HG02759 (cell line): ENCODE measurements at regions not wholly inside any gene's neighbourhood (a gene's known extent, or its start where the extent isn't known, plus 50 kb on each side); places are given as distances from the start of the nearest gene placed in this dataset.
"Not testable (repeated sequence)": the region's sequence is repeated elsewhere in the genome, so short reads cannot be mapped to it uniquely, and the experiment has no call there.

Source experiments
- ATAC-seq: cut with Tn5 transposase; IDR thresholded peaks from one replicate; pipeline ENCODE4 v1.9.1; 2021; ENCODE audit warnings: mild to moderate bottlenecking, moderate library complexity; ENCODE audit not compliant: unreplicated experiment

DNA sequence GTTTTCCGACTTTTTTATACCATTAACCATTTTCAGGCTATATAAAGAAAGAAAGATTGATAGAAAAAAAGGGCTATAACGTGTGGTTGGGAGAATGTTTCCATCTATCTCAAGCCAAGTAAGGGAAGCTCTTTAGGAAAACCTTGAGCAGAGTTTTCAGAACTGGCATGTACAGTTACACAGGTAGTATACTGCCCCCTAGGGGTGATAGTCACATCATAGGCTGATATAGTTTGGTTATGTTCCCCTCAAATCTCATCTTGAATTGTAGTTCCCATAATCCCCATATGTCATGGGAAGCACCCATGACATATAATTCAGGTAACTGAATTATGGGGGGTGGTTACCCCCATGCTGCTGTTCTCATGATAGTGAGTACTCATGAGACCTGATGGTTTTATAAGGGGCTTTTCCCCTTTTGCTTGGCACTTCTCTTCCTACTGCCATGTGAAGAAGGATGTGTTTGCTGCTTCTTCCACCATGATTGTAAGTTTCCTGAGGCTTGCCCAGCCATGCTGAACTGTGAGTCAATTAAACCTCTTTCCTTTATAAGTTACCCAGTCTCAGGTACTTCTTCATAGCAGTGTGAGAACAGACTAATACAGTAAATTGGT lies 186.8 kb downstream of the TMA16 start:
- ATAC-seq = peak; percentile 87

DNA sequence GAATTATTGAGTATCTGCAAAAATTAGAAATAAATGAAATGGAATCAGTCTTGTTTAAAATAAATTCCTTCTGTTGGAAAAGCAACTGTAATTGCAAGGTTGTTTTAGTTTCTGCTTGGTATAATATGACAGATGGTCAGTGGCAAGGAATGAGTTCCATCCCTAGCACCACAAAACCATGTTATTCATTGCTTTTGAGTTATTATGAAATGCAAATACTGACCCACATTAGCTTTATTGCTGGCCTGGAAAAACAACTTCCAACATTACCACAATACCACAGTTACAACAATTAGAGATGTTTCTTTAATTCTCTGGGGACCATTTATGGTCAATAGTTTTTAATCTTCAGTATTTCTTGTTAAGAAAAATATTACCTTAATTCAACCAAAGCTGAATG lies 194.4 kb downstream of the TMA16 start:
- no peak for ATAC-seq

DNA sequence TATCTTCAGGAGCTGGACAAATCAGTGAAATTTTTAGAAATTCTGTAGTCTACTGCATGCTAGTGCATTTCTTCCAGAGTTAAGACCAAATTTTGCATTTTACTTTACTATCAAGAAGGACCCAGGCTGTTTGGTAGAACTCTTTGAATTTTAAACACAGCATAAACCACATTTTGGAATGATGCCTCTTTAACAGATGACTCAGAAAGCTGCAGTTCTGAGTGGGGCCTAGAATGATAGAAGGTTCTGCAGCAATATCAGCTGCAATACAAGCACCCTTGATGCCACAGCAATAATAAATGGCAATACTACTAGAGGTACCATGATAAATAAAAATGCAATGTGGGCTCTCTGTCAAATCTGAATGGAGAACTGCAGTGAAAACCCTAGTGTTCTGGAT lies 198.7 kb downstream of the TMA16 start:
- ATAC-seq = no peak

DNA sequence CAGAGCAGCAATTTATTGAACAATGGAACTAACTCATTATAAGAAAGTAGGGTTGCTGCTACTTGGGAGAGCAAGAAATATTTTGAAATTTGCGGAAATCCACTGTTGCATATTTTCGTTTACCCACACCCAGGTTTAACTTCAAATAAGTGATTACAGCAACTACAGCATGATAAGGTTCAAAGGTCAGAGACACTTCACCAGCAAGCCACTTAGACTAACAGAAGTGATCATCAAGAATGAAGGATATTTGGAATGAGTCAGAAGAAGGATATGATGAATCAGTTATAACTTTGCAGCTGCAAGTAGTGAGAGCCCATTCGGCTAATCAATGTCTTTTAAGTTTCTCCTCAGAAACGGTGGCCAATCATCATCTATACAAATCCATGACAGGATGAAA lies 199.3 kb downstream of the TMA16 start:
- ATAC-seq = no peak

DNA sequence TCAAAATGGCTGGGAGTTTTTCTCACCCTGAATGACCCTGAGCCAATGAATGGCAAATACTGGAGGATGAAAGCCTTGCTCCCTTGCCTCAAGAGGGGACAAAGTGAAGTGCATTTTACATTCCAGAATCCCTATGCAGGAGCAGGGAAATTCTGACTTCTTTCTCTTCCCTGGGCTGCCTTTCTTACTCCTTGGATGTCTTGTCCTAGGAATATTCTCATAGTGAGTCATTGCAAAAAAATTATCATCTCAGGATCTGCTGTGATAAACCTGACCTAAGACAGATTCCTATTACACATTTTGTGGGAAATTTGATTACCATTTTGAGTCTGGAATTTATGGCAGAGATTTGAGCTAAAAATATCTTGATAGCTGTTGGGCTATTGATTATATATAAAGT lies 199.9 kb downstream of the TMA16 start:
- no peak for ATAC-seq

DNA sequence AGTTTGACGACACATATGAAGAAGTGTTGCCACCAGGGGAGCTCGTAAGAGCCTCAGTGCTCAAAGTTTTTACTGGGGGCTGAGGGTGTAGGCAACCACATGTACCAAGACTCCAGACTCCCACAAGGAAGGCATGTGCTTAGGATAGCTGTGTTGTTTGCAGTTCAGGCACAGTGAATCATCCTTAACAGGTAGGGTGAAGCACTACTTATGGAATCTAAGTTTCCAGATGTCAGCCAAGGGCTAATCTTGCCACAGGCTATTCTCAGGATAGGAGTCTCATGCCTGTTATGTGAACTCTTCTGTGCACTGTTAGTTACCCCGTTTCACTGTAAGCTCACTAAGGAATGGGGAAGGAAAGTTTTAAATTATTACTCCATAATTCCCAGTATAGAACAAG lies 202.6 kb downstream of the TMA16 start:
- ATAC-seq = no peak

DNA sequence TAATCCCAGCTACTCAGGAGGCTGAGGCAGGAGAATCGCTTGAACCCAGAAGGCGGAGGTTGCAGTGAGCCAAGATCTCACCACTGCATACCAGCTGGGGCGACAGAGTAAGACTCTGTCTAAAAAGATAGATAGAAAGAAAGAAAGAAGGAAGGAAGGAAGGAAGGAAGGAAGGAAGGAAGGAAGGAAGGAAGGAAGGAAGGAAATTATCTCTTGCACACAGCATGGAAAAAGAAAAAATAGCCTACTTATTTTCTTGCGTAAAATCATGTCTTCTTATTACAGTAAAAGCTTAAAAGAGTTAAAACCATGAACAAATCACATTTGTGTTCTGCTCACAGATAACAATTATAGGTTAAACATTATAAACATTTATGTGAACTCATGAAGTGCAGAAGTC lies 205.9 kb downstream of the TMA16 start:
- not testable (repeated sequence) for ATAC-seq

DNA sequence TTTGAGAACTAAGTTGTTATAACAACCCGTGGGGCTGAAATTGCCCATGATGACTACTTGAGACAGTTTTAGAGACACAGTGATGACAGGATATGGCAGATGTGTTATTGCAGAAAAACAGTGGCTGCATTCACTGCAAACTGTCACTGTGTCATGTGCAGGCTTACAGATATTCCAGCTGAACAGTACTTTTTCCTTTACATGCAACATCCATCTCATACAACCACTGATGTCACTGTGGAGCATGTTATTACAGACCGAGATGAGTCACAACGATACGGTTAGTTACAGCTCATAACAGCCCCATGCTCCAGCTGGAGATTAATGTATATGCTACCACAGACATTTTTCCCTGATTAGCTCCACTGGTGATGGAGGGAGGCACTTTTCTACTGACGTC lies 207.4 kb downstream of the TMA16 start:
- peak; percentile 96 for ATAC-seq

DNA sequence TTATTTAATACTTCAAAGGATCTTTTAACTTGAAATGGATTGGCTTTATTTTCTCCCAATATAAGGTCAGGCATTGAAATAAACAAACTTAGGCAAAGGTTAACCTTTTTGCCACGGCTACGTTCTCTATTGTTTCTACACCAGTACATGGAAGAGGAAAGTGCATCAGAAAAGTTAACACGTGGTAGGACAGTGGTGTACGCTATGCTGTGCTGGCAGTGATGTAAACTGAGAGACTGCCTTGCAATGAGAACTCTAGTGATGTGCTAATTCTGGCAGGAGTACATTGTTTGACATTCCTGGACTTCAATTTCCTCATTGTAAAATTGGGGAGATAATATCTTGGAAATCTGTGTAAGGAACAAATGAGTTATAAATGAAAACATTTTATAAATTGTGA lies 208.2 kb downstream of the TMA16 start:
- ATAC-seq = no peak

DNA sequence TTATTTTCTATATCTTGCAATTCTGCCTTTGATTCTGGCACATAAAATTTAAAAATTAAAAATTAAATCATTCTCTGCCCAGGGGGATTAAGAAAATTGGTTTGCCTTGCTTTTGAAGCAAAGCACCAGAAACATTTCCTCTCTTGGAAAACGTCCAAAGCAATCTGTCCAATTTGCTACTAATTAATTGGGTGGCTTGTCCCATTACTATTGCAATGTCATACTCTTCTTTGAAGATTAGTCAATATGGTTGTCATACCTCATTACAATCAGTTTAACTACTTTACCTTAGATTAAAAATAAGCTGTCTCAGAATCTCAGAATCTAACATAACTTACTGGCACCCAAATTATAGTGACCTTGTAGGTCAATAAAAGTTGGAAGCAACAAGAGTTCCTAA lies 208.8 kb downstream of the TMA16 start:
- ATAC-seq = no peak

DNA sequence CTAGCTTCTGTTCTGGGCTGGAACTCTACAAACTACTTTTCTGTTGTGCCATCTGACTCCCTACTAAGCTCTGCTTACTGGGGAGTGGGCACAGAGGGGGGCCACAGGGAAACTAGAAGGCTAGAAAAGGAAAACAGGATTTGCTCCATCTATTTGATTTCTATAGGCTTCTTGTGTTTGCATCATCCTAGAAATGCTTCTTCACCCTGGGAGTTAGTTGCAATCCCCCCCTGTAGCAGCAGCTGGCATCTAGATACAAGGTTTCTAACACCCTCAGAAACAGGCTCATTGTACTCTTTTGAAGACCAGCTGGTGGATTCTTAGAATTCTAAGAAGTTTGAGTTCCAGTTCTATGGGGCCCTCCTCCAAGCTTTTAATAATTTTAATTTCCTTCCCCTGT lies 213.4 kb downstream of the TMA16 start:
- ATAC-seq = no peak

DNA sequence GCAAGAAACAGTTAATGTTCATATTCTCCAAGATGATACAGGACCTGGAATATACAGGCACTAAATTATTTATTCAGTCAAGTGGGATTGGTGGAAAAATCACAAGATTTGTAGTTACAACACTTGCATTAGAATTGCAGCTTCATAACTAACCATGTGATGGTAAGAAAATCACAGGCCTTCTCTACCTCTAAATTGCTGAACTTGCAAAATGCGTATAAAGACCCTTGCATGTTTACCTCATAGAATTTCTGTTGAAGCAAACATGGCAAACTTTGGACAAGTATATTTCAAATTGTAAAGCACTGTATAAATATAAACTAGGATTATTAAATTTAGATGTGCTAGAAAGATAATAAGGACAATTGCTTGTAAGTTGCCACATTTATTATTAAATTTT lies 215.1 kb downstream of the TMA16 start:
- no peak for ATAC-seq

DNA sequence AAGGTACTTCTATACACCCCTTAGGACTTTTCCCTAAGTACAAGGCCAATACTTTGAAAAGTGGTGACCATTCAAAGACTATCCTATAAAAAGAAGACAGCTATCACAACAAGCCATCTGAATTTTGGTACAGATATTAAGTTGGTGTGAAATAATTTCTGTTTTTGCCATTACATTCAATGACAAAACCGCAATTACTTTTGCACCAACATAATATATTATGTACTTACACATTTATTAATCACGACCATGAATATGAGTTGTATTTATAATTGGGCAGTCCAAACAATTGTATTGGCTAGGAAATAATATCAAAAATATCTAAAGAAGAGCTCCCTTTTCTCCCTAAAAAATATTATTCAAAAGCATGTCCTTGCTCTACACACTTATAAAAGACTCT lies 215.7 kb downstream of the TMA16 start:
- no peak for ATAC-seq

DNA sequence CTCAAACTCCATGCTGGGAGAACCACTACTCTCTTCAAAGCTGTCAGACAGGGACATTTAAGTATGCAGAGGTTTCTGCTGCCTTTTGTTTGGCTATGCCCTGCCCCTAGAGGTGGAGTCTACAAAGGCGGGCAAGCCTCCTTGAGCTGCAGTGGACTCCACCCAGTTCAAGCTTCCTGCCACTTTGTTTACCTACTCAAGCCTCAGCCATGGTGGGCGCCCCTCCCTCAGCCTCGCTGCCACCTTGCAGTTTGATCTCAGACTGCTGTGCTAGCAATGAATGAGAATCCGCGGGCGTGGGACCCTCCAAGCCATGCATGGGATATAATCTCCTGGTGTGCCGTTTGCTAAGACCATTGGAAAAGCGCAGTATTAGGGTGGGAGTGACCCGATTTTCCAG lies 230.0 kb downstream of the TMA16 start:
- ATAC-seq = not testable (repeated sequence)

DNA sequence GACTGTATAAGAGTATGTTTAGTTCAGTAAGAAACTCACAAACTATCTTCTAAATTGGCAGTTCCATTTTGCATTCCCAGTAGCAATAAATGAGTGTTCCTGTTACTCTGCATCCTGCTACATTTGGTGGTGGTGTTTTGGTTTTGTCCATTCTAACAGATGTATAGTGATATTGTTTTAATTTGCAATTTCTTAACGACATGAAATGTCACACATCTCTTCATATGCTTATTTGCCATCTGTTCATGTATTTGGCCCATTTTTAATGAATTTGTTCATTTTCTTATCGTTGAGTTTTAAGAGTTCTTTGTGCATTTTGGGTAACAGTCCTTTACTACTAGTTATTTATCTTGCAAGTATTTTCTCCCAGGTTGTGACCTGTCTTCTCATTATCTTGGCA lies 232.2 kb downstream of the TMA16 start:
- ATAC-seq = no peak

DNA sequence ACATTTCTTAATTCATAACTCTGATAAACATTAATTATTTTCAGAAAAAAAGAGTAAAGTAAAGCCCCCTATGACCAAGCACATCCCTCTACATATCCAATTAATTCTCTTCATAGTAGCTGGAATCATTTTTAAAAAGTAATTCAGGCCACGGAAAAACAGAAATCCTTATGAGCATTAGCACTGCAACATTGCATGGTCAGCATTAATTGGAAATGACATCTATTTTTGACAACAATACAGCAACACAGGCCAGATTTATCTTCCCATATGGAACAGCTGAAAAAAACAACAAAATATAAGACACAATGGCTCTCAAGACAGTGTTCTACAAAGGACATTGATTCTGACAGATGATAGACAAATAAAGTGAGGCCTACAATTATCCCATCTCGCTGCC lies 236.6 kb downstream of the TMA16 start:
- ATAC-seq = no peak

DNA sequence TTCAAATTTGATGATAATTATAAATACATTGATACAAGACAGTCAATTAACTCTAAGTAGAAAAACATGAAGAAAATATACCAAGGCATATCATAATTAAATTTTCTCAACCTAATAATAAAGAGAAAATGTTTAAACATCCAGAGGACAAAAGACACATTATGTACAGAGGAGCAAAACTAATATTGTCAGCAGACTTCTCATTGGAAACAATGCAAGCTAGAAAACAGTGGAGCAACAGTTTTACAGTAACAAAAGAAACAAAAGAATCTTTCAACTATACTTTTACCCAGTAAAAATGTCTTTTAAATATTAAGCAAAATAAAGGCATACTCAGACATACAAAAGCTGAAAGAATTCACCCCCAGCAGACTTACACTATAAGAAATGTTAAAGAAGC lies 238.0 kb downstream of the TMA16 start:
- ATAC-seq = no peak

DNA sequence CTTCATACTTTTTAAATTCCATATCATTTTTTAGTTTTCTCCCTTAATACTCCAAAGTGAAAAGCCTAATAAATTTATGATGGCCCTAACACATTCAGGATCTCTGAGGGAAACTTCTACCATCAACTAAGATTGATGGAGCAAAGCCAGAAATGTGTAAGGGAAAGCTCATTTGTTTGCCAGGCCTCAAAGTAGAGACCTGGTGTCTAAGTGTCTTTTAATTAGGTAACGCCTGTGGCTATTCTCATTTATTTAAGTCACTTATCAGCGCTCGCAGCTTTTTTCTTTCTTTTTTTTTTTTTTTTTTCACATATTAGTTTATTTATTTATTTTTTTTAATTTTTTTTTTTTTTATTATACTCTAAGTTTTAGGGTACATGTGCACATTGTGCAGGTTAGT lies 242.4 kb downstream of the TMA16 start:
- ATAC-seq = no peak

DNA sequence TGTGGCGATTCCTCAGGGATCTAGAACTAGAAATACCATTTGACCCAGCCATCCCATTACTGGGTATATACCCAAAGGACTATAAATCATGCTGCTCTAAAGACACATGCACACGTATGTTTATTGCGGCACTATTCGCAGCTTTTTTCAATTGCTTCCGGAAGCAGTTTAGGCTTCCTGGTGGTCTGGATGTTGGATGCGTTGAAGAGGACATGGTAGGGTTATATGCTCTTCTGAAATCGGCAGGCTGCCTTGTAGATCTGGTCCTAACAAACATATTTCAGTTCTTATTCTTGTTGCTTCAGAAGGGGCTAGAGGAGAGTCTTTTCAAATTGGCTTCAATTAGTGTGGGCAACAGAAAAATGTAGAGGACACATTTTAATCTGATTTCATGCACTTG lies 243.4 kb downstream of the TMA16 start:
- not testable (repeated sequence) for ATAC-seq

DNA sequence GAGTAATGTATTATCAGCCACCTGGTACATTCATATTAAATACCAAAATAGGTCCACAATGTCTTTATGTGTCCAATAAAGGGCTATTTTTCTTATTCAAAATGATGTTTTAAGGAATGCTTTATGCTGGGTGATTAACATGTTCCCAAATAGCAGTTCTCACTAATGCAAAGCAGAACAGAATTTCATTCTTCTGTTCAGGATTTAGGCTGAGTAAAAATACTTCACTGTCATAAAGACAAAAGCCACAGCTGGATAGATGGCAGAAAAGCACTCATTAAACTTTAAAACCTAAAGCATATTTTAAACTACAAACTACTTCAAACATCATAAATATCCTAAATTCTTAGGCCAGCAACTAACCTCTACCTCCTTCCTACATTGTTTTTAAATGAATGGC lies 244.0 kb downstream of the TMA16 start:
- ATAC-seq = no peak

DNA sequence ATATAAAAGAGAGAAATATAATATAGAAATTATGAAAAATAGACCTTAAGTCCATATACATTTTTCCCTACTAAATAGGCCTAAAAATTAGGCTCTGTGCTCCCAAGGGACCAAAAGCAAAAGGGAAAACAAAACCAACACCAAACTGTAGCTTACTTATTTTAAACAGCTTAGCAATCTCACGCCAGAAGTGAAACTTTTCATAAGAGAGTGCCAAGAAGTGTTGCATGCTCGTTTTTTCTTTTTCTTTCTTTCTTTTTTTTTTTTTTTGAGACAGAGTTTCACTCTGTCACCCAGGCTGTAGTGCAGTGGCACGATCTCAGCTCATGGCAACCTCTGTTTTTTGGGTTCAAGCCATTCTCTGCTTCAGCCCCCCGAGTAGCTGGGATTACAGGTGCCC lies 250.4 kb downstream of the TMA16 start:
- ATAC-seq = peak; percentile 88

DNA sequence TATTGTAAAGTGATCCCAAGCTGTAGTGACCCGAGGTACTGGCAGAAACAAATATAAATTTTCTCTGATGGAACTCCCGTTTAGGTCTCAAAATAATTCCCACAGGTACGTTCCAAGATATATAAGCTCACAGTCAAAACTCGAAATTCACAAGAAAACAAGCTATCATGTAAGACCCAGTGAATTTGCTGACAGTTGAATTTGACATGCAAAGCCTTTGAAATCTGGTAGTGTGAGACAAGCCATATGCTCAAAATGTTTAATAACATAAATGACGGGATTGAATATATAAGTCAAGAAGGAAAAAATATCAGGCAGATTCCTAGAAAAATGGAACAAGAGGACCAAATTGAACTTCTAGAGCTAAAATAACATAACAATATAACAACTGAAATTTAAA lies 252.8 kb downstream of the TMA16 start:
- no peak for ATAC-seq

DNA sequence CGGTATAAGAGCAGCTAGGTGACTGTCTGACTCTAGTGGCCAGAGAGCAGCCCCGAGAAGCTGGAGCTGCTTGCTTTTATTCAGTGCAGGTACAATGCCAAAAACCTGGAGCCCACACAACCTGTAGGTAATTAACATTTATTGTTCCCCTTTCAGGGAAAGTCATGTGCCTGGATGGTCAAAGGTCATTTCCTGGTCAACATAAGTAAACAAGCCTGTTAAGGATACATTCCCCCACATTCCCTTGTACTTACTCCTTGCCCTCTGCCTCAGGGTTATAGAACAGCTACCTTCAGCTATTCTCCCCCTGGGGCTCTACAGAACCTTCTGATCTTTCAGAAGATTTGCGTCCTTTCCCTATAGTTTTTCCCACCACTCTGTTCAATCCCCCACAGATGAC lies 253.4 kb downstream of the TMA16 start:
- no peak for ATAC-seq

DNA sequence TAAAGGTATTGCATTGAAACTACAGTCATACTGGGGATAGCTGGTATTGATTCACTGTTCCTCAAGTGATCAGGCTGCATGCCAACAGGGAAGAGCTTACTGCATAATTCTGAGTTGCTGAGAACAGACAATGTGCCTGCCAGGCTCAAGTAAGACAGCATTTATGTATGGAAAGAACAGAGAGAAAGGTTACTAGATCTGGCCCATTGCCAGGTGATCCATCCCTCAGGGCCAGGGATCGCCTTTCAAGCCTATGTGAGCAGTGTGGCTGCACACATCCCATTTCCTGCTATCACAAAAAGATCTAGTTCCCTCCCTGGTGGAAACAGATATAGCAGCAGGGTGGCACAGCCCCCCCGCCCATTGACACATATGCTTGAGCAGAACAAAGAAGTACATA lies 254.0 kb downstream of the TMA16 start:
- ATAC-seq = no peak
